Panc1 (cell line): ENCODE measurements at regions not wholly inside any gene's neighbourhood (a gene's known extent, or its start where the extent isn't known, plus 50 kb on each side); places are given as distances from the start of the nearest gene placed in this dataset.

Source experiments
- ATAC-seq: fragments of 200-7000 bp; cut with Tn5 transposase; 2 replicates; pipeline ENCODE4 v1.9.1; 2020; ENCODE audit warnings: mild to moderate bottlenecking, moderate library complexity
- BruUV-seq: library from RNA; stranded (reverse); fragments of 400-500 nt; replicated peaks from 2 replicates; lab custom pipeline; 2021; lab: Mats Ljungman, UMichigan
- CTCF ChIA-PET: fragments of 300-600 bp; sonication (Branson Sonifier 250); formaldehyde crosslinking; loops from one replicate; lab custom pipeline; 2022; ENCODE audit warnings: antibody characterized with exemption; lab: Charles Lee
- POLR2A ChIA-PET: fragments of 300-600 bp; sonication (Branson Sonifier 250); formaldehyde crosslinking; loops from one replicate; lab custom pipeline; 2022; ENCODE audit warnings: antibody characterized with exemption; lab: Charles Lee
- DNase-seq: peaks from one replicate; pipeline ENCODE4 v3.0.0-alpha.2; 2010; ENCODE audit warnings: low read depth, low spot score
- H3K27ac ChIP-seq: 2 replicates; pipeline ENCODE4 v1.5.1; 2011; ENCODE audit warnings: mild to moderate bottlenecking, low read length, inconsistent platforms
- H3K27me3 ChIP-seq: fragments of 200-500 bp; sonication (Bioruptor generic); 2 replicates; pipeline ENCODE4 v1.6.0; 2014; ENCODE audit warnings: low read length, inconsistent platforms; ENCODE audit not compliant: control insufficient read depth, insufficient read depth
- H3K36me3 ChIP-seq: fragments of 200-500 bp; sonication (Bioruptor generic); 2 replicates; pipeline ENCODE4 v1.5.1; 2014; ENCODE audit warnings: inconsistent platforms, mild to moderate bottlenecking, low read length, moderate library complexity; ENCODE audit not compliant: control insufficient read depth, insufficient read depth
- H3K4me1 ChIP-seq: 2 replicates; pipeline ENCODE4 v1.5.1; 2011; ENCODE audit warnings: inconsistent platforms, mild to moderate bottlenecking, low read length, moderate library complexity; ENCODE audit not compliant: control insufficient read depth, insufficient read depth
- H3K4me3 ChIP-seq, 2 experiments: 2 replicates each; pipeline ENCODE4 v1.5.1; 2011 to 2012; ENCODE audit warnings: low read depth in 2 of 2, low read length in 2 of 2, mild to moderate bottlenecking in 2 of 2, inconsistent platforms in 1 of 2, moderate library complexity in 1 of 2
- H3K9me3 ChIP-seq: fragments of 200-500 bp; sonication (Bioruptor generic); 2 replicates; pipeline ENCODE4 v1.5.1; 2014; ENCODE audit warnings: low read depth, mild to moderate bottlenecking, inconsistent platforms, low read length, moderate library complexity; ENCODE audit not compliant: control insufficient read depth, insufficient read depth
- CTCF ChIP-seq: fragments of 450-650 bp; IDR thresholded peaks from 2 replicates; pipeline ENCODE4 v1.5.1; 2017; ENCODE audit warnings: mild to moderate bottlenecking
- POLR2AphosphoS5 ChIP-seq: IDR thresholded peaks from 2 replicates; pipeline ENCODE4 v1.6.1; 2012; ENCODE audit warnings: mild to moderate bottlenecking, low read depth, low read length, moderate library complexity
- REST ChIP-seq, 2 experiments: IDR thresholded peaks; 2 replicates each; pipeline ENCODE4 v1.6.1; 2011 to 2012; ENCODE audit warnings: low read depth in 2 of 2, control low read depth in 1 of 2, low read length in 1 of 2, mild to moderate bottlenecking in 1 of 2, moderate library complexity in 1 of 2; ENCODE audit not compliant: insufficient read depth in 1 of 2
- SIN3A ChIP-seq: IDR thresholded peaks from 2 replicates; pipeline ENCODE4 v1.6.1; 2012; ENCODE audit warnings: low read depth, mild to moderate bottlenecking, low read length, moderate library complexity, borderline replicate concordance; ENCODE audit not compliant: insufficient read depth
- TCF7L2 ChIP-seq: IDR thresholded peaks from 2 replicates; pipeline ENCODE4 v1.6.1; 2011; ENCODE audit warnings: mild to moderate bottlenecking, low read depth, low read length, inconsistent platforms
- in situ Hi-C: cut with HindIII; loops from 2 replicates; pipeline ENCODE4 v1.10.0; 2016; ENCODE audit warnings: low sequenced_read_pairs, low pct_unique_long_range_greater_than_20kb
- intact Hi-C: fragments of 100-400 bp; cut with micrococcal nuclease; formaldehyde crosslinking; loops from one replicate; pipeline ENCODE4 v1.10.0; 2022; ENCODE audit not compliant: unreplicated experiment

GRCh38 chr12:29071099-29071498 lies 78.0 kb upstream of the FAR2 start:
- ATAC-seq: no peak
- intact Hi-C loops: loop anchor here (5.0 kb wide), 1 partner anchor 246 kb away; no protein-coding TSS in a partner anchor
- CTCF ChIA-PET: no interaction called here

GRCh38 chr12:29072631-29073030 lies 76.4 kb upstream of the FAR2 start:
- DNase-seq (no peak), ATAC-seq (no peak)
- CTCF ChIA-PET: interaction anchor here (1.6 kb wide), 1 partner anchor 245 kb away, joined by 7 read pairs; no protein-coding TSS in a partner anchor
- Histone ChIP-seq H3K36me3 (no peaks in the 10 kb centered on the region), H3K27ac (no peak overlapping the region), H3K4me3 (no peak overlapping the region), H3K27me3 (no peaks in the 10 kb centered on the region), H3K4me1 (no peaks in the 10 kb centered on the region), H3K9me3 (no peaks in the 10 kb centered on the region)
- intact Hi-C loops: loop anchor here (5.0 kb wide), 1 partner anchor 245 kb away; no protein-coding TSS in a partner anchor
- POLR2A ChIA-PET: interaction anchor here (0.6 kb wide), 1 partner anchor 229 kb away, joined by 16 read pairs; no protein-coding TSS in a partner anchor
- no peak for TF ChIP-seq POLR2AphosphoS5
- no peak for TF ChIP-seq CTCF
- no peak for TF ChIP-seq TCF7L2
- in situ Hi-C loops: no loop called here
- no TSS peak for BruUV-seq

More at GRCh38 chr12:29071099-29071498, 78.0 kb upstream of the FAR2 start:
- POLR2A ChIA-PET: no interaction called here
- Histone ChIP-seq H3K36me3 (no peaks in the 10 kb centered on the region), H3K4me3 (no peak overlapping the region), H3K27me3 (no peaks in the 10 kb centered on the region), H3K4me1 (no peaks in the 10 kb centered on the region), H3K27ac (no peak overlapping the region), H3K9me3 (no peaks in the 10 kb centered on the region)
- DNase-seq: no peak
- no TSS peak for BruUV-seq
- TF ChIP-seq CTCF (no peak), REST (IDR thresholded peaks at IDR 0.05; ENCODE audit: insufficient read depth in 1 of 2, low read depth in 2 of 2, low read length in 1 of 2) (no peak), SIN3A (no peak), POLR2AphosphoS5 (no peak), TCF7L2 (no peak)
- in situ Hi-C loops: no loop called here
